Right ventricle myocardium superior (tissue), 1 donor: ENCODE measurements at regions not wholly inside any gene's neighbourhood (a gene's known extent, or its start where the extent isn't known, plus 50 kb on each side); places are given as distances from the start of the nearest gene placed in this dataset.
"Not testable (repeated sequence)": the region's sequence is repeated elsewhere in the genome, so short reads cannot be mapped to it uniquely, and the experiment has no call there.

ENCODE experiments used
- ATAC-seq: fragments of 200-7000 bp; cut with Tn5 transposase; one replicate; pipeline ENCODE4 v1.9.1; 2020; ENCODE audit warnings: mild to moderate bottlenecking; ENCODE audit not compliant: poor library complexity
- DNase-seq: peaks from one replicate; pipeline ENCODE4 v3.0.0-alpha.2; 2020
- intact Hi-C: fragments of 100-400 bp; cut with DNase I; formaldehyde crosslinking; loops from one replicate; pipeline ENCODE4 v1.11.2; 2022
- donor health status: DM: no; HTN: yes; CAD: no; lungs with severe emphysema.

DNA sequence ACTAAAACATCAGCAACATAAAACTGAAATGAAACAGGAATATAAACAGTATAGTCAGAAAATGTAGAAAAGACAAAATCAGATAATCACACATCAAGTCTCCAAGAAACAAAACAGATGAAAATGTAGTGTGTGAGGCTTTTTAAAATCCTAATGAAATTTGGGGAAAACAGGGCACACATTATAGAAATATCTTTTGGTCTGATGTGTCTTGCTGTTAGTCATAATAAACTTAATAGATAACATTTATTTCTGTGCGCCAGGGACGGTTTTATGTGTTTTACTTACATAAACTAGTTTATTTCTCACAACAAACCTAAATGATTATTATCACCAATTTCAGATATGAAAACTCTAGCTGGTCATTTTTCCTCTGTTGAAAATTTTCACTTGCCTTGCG lies 293.9 kb upstream of the GATB start:
- ATAC-seq: no peak
- intact Hi-C loops: no loop called here
- no peak for DNase-seq

GRCh38 chr4:152052451-152053057 lies 291.7 kb upstream of the GATB start:
- no peak for DNase-seq
- intact Hi-C loops: no loop called here
- no peak for ATAC-seq

DNA sequence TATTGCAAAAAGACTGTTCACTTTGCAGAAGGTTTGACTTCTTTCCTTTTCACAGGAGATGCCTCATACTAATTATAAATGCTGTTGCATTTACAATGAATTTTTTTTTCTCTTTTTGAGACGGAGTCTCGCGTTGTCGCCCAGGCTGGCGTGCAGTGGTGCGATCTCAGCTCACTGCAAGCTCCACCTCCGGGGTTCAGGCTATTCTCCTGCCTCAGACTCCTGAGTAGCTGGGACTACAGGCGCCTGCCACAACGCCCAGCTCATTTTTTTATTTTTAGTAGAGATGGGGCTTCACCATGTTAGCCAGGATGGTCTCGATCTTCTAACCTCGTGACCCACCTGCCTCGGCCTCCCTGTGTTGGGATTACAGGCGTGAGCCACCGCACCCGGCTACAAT lies 290.5 kb upstream of the GATB start:
- DNase-seq, ATAC-seq, intact Hi-C loops: not testable (repeated sequence)

DNA sequence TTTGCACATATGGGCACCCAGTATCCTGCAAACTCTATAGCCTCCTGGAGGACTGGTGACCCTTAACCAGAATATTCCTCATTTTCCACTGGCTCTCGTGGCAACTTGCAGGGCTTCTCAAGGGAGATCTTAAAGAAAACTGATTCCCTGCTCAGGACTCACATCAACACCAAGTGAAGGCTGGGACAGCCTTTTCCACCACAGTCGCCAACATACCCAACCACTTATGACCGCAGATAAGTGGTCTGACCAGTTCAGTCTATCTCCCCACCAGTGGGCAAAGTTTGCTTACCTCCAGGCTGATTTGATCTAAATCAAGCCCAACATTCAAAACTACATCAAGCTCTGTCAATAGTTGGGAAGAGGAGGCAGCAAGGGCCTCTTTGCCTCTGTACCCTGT lies 289.3 kb upstream of the GATB start:
- no peak for DNase-seq
- intact Hi-C loops: no loop called here
- ATAC-seq: no peak

DNA sequence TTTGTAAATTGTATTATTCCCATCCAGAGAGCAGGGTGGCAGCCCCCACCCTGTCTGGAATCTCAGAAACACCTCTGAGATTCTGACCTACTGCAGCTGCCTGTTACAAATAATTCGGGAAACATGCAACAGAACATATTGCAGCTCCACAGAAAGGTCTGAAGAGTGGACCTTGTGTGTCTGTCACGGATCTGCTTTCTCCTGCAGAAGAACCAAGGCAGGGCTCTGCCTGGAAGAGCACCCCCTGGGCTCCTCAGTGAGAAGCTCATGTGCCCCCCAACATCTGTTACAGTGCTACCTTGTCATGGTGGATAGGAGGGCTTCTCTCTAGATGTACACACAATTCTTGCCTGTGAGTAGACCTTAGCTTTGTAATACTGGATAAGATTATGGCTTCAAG lies 286.6 kb upstream of the GATB start:
- DNase-seq (no peak), ATAC-seq (no peak)
- intact Hi-C loops: no loop called here

DNA sequence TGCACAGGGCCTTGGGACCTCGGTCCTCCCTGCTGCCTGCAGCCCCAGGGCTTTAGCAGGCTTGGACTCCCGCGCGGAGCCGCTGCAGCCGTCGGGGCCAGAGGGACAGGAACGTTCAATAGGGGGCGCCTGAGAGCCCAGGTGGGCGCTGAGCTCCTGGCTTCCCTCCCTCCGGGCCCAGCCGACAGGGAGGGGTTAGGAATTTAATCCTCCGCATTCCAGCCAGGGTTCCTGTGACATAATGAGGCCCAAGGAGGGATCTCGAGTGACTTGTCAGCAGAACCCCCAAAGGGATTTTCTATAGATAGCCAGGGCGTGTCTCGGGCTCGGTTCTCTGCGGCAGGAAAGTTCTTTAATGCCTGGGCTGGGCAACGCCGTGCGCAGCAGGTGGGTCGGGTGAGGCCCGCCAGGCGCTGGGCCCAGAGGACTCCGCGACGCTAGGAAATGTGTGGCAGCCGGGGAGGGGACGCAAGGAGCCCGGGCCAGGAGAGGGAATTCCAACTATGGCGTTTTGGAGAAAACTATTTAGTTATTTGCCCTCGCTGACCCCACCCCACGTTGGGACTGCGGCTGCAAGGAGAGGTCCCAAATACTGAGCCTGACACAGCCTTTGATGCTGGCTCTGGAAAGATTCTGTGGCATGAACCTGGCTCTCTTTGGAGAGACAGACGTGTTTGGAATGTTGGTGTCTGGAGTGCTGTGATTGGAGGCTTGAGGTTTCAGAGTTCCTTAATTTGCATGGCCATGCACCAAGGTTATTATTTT lies 285.2 kb upstream of the GATB start:
- intact Hi-C loops: no loop called here
- ATAC-seq (peak; percentile 65), DNase-seq (peak; percentile 53)

GRCh38 chr4:152045449-152045806 lies 284.6 kb upstream of the GATB start:
- intact Hi-C loops: no loop called here
- DNase-seq: no peak
- ATAC-seq: no peak

DNA sequence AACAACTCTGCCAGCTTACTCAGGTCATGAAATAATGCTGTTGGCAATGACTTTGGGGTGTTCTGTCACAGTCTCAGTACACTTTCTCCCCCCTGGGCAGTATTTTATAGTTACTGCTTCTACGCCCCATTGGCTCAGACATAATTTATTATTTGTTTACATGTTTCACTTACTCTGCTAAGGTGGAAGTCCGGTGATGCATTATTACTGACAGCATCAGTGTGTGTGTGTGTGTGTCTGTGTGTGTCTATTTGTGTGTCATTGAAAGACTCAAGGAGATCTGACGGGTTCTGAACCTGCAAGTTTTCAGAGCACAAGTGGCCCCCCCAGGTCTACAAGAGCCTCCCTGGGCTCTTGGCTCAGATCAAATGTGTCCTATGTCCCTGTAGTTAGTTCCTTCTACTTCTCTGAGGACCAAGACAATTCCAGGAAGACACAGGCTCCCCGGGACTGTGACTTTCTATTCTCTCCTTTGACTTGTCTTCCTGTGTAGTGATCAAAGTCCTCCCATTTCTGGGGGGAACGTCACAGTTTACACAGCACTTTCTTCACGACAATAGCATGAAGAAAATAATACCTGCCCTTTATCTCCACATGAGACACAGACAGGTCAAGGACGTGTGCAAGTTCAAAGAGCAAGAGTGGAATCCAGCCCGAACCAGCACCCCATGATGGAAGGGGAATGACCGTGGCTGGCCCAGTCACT lies 283.7 kb upstream of the GATB start:
- DNase-seq (no peak), ATAC-seq (no peak)
- intact Hi-C loops: no loop called here

- ATAC-seq: no peak
- no peak for DNase-seq
- intact Hi-C loops: no loop called here
Measured at GRCh38 chr4:152041295-152041694, 280.5 kb upstream of the GATB start.

- DNase-seq: no peak
- intact Hi-C loops: loop anchor here (10.0 kb wide), 1 partner anchor 345 kb away; no protein-coding TSS in a partner anchor
- no peak for ATAC-seq
Measured at GRCh38 chr4:152039691-152040090, 278.9 kb upstream of the GATB start.

GRCh38 chr4:152039023-152039481 lies 278.2 kb upstream of the GATB start:
- ATAC-seq (peak; percentile 55), DNase-seq (no peak)
- intact Hi-C loops: loop anchor here (10.0 kb wide), 1 partner anchor 346 kb away; no protein-coding TSS in a partner anchor

DNA sequence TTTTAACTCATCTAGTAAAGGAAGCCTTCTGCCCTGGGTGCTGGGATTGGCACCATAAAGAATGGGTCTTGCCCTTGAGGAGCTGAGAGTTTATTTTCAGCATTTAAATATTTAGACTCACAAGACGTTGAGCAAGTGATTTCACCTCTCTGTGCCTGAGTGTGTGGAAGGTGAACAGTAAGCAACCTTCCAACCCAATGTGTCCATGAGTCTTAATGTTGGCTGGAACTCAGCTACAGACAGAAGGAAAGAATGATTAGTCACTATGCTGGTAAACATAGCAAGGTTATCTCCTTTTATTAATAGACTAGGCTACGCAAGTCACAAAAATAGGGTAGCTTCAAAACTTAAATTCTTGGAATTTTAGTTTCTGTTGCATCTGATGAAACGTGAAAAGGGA lies 277.4 kb upstream of the GATB start:
- intact Hi-C loops: loop anchor here (10.0 kb wide), 1 partner anchor 347 kb away; no protein-coding TSS in a partner anchor
- no peak for DNase-seq
- ATAC-seq: peak; percentile 94

GRCh38 chr4:152037435-152037834 lies 276.6 kb upstream of the GATB start:
- DNase-seq (no peak), ATAC-seq (no peak)
- intact Hi-C loops: loop anchor here (10.0 kb wide), 1 partner anchor 347 kb away; no protein-coding TSS in a partner anchor

GRCh38 chr4:152033621-152034020 lies 272.8 kb upstream of the GATB start:
- no peak for ATAC-seq
- no peak for DNase-seq
- intact Hi-C loops: loop anchor here (10.0 kb wide), 1 partner anchor 351 kb away; no protein-coding TSS in a partner anchor

- ATAC-seq: peak; percentile 71
Measured at GRCh38 chr4:152032722-152033131, 271.9 kb upstream of the GATB start.

DNA sequence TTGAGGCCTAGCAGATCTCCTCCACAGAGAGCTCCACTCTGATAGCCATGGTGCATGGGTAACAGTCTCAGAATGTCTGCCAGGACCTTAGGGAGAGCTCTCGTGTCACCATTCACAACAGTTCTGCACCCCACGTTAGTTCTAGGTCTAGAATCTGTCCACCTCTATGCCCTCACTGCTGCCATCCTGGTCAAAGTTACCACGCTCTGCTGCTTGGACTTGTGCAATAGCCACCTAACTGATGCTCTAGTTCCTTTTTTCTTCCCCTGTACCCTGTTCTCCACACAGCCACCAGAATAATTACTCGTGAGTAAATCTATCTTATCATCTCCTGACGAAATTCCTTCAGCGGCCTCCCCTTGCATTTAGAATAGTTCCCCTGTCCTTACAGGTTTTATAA lies 268.8 kb upstream of the GATB start:
- ATAC-seq (no peak), DNase-seq (no peak)
- intact Hi-C loops: loop anchor here (10.0 kb wide), 1 partner anchor 355 kb away; no protein-coding TSS in a partner anchor

More at GRCh38 chr4:152032722-152033131, 271.9 kb upstream of the GATB start:
- intact Hi-C loops: loop anchor here (10.0 kb wide), 1 partner anchor 352 kb away; no protein-coding TSS in a partner anchor
- no peak for DNase-seq

DNA sequence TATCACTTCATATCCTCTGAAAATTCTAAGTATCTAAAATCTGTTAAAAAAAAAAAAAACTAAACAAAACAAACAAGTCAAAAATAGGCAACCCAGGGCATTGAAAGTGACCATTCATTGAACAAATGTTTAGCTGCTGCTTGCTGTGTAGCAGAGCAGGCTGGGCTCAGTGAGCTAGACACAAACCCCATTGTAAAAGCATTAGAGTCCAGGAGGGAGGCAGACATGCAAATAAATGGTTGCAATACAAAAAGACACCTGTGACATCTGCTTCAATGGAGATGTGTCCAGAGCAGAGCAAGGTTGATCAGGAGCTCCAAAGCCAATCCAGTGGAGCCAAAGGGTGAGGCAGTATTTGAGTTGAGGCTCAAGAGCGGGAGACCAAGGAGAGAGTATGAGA lies 267.3 kb upstream of the GATB start:
- no peak for DNase-seq
- intact Hi-C loops: no loop called here

DNA sequence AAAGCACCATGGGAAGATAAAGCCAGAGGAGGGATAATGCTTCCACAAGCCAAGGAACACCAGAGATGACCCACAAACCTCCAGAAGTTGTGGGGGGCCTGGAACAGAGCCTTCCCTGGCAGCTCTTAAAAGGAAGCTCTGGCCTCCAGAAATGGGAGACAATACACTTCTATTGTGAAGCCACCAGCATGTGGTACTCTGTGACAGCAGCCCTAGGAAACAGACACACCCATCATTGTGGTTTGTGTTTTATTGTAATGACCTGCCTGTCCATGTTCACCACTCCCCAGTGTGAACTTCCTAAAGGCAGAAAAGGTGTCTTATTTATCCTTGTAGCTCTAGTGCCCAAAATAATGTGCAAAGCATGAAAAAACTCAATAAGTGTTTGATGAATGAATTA lies 264.1 kb upstream of the GATB start:
- no peak for ATAC-seq
- intact Hi-C loops: no loop called here
- no peak for DNase-seq

More for the DNA sequence above, 267.3 kb upstream of the GATB start:
- ATAC-seq: no peak

DNA sequence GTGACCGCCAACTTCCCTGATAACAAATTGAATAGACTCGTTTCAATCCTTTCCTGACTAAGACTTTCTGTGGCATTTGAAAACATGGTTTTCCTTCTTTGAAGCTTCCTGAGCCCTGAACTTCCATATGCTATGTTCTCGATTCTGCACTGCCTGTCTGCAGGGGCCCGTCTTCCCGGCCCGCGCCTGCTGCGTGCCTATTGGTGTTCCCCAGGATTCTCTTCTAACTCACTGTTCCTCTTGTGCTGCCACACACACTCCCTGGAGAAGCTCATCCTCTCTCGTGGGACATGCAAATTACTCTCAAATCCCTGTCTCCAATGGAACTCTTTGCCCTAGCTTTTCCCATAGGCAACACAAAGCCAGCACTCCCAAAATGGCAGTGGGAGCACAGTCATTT lies 262.9 kb upstream of the GATB start:
- intact Hi-C loops: no loop called here
- DNase-seq (no peak), ATAC-seq (no peak)
